ENCODE measurements at regions not wholly inside any gene's neighbourhood (a gene's known extent, or its start where the extent isn't known, plus 50 kb on each side); places are given as distances from the start of the nearest gene placed in this dataset.

GRCh38 chr4:159777689-159778088, 674.8 kb downstream of the RAPGEF2 start:
- TF ChIP-seq POLR2A (IDR thresholded peaks at IDR 0.05) (no peak), EP300 (IDR thresholded peaks at IDR 0.05) (no peak)

All from ovary (tissue), 1 donor.